Testis (tissue), 2 donors: ENCODE measurements at regions not wholly inside any gene's neighbourhood (a gene's known extent, or its start where the extent isn't known, plus 50 kb on each side); places are given as distances from the start of the nearest gene placed in this dataset.

Experiments used
- CTCF ChIP-seq, 3 experiments: fragments of 450-650 bp in 2 of 3; fragments of 200-600 bp in 1 of 3; sonication (generic) in 1 of 3; IDR thresholded peaks; one replicate each; pipeline ENCODE4 v1.5.1; 2016 to 2019; ENCODE audit warnings: antibody characterized with exemption in 3 of 3, mild to moderate bottlenecking in 2 of 3, moderate library complexity in 1 of 3
- POLR2A ChIP-seq: fragments of 450-650 bp; IDR thresholded peaks from one replicate; pipeline ENCODE4 v1.6.1; 2017; ENCODE audit warnings: antibody characterized with exemption, mild to moderate bottlenecking, moderate library complexity

GRCh38 chr11:91694331-91694730, 530.3 kb upstream of the FAT3 start:
- TF ChIP-seq CTCF (IDR thresholded peaks at IDR 0.05) (no peak), POLR2A (no peak)
